ENCODE measurements at regions not wholly inside any gene's neighbourhood (a gene's known extent, or its start where the extent isn't known, plus 50 kb on each side); places are given as distances from the start of the nearest gene placed in this dataset.

- Histone ChIP-seq H3K27ac (ENCODE audit: extremely low read depth, low read depth, low read length) (no peak overlapping the region), H3K4me1 (ENCODE audit: control insufficient read depth, insufficient read depth, low read length) (no peaks in the 10 kb centered on the region), H3K36me3 (ENCODE audit: control insufficient read depth in 2 of 2, insufficient read depth in 1 of 2, low read length in 2 of 2) (no peaks in the 10 kb centered on the region), H3K4me3 (ENCODE audit: low read depth, low read length) (no peak overlapping the region), H3K9me3 (ENCODE audit: control insufficient read depth, insufficient read depth, low read depth, low read length) (no peaks in the 10 kb centered on the region)
- TF ChIP-seq ZNF670 (tag by site-specific recombination; IDR thresholded peaks at IDR 0.05; ENCODE audit: low read depth): no peak
- no peak for TF ChIP-seq ZFP3 (tag by site-specific recombination; IDR thresholded peaks at IDR 0.05; ENCODE audit: low read depth)
- TF ChIP-seq PRDM6 (tag by site-specific recombination; IDR thresholded peaks at IDR 0.05): no peak
- no peak for TF ChIP-seq ZNF274 (IDR thresholded peaks at IDR 0.05; ENCODE audit: low read length)
- no peak for TF ChIP-seq ZNF274 (tag by site-specific recombination; IDR thresholded peaks at IDR 0.05; ENCODE audit: borderline replicate concordance)
- TF ChIP-seq ZBTB44 (tag by site-specific recombination; IDR thresholded peaks at IDR 0.05): no peak
- no peak for TF ChIP-seq YY2 (tag by site-specific recombination; IDR thresholded peaks at IDR 0.05)
- no peak for TF ChIP-seq ZNF214 (tag by site-specific recombination; IDR thresholded peaks at IDR 0.05; ENCODE audit: borderline replicate concordance)
- TF ChIP-seq PRDM4 (tag by site-specific recombination; IDR thresholded peaks at IDR 0.05): no peak
- TF ChIP-seq ZSCAN4 (tag by site-specific recombination; IDR thresholded peaks at IDR 0.05): no peak
- TF ChIP-seq HOXA7 (CRISPR knock-in tag; IDR thresholded peaks at IDR 0.05; ENCODE audit: borderline replicate concordance): no peak
- no peak for TF ChIP-seq ZNF404 (tag by site-specific recombination; IDR thresholded peaks at IDR 0.05)
- no peak for TF ChIP-seq ZNF843 (tag by site-specific recombination; IDR thresholded peaks at IDR 0.05)
- TF ChIP-seq ZNF707 (tag by site-specific recombination; IDR thresholded peaks at IDR 0.05): no peak
- TF ChIP-seq ZNF175 (tag by site-specific recombination; IDR thresholded peaks at IDR 0.05): no peak
- TF ChIP-seq CTCF (tag by site-specific recombination; IDR thresholded peaks at IDR 0.05): no peak
- no peak for TF ChIP-seq ZFP69B (tag by site-specific recombination; IDR thresholded peaks at IDR 0.05)
- TF ChIP-seq ZNF645 (tag by site-specific recombination; IDR thresholded peaks at IDR 0.05): no peak
- CTCF ChIA-PET: no interaction called here
- POLR2A ChIA-PET: no interaction called here
Measured at GRCh38 chr9:29701559-29701958, 2128.3 kb upstream of the C9orf72 start.

All from HEK293 (cell line).